Parathyroid adenoma (tissue), 2 donors: ENCODE measurements at regions not wholly inside any gene's neighbourhood (a gene's known extent, or its start where the extent isn't known, plus 50 kb on each side); places are given as distances from the start of the nearest gene placed in this dataset.

Source experiments
- H2AFZ ChIP-seq: fragments of 300-600 bp; sonication (generic); one replicate; pipeline ENCODE4 v1.7.0; 2017; ENCODE audit warnings: antibody characterized with exemption, mild to moderate bottlenecking
- H3K27ac ChIP-seq: fragments of 300-600 bp; sonication (generic); one replicate; pipeline ENCODE4 v1.7.0; 2017
- H3K27me3 ChIP-seq: fragments of 300-600 bp; sonication (generic); one replicate; pipeline ENCODE4 v1.7.0; 2017; ENCODE audit warnings: low read length; ENCODE audit not compliant: control insufficient read depth, insufficient read depth
- H3K36me3 ChIP-seq: fragments of 300-600 bp; sonication (generic); one replicate; pipeline ENCODE4 v1.7.0; 2017; ENCODE audit warnings: low read length; ENCODE audit not compliant: control insufficient read depth, insufficient read depth
- H3K4me1 ChIP-seq: fragments of 300-600 bp; sonication (generic); one replicate; pipeline ENCODE4 v1.7.0; 2017; ENCODE audit warnings: control low read depth
- H3K4me2 ChIP-seq: fragments of 300-600 bp; sonication (generic); one replicate; pipeline ENCODE4 v1.7.0; 2017; ENCODE audit warnings: low read length
- H3K4me3 ChIP-seq: fragments of 300-600 bp; sonication (generic); one replicate; pipeline ENCODE4 v1.7.0; 2017; ENCODE audit warnings: low read depth, low read length
- H3K79me2 ChIP-seq: fragments of 300-600 bp; sonication (generic); one replicate; pipeline ENCODE4 v1.7.0; 2017; ENCODE audit warnings: control low read depth
- H3K9ac ChIP-seq: fragments of 300-600 bp; sonication (generic); one replicate; pipeline ENCODE4 v1.7.0; 2017; ENCODE audit warnings: mild to moderate bottlenecking
- H3K9me3 ChIP-seq: fragments of 300-600 bp; sonication (generic); one replicate; pipeline ENCODE4 v1.7.0; 2017; ENCODE audit warnings: low read length; ENCODE audit not compliant: control insufficient read depth
- CTCF ChIP-seq: fragments of 300-600 bp; sonication (generic); IDR thresholded peaks from one replicate; pipeline ENCODE4 v1.7.0; 2017; ENCODE audit warnings: antibody characterized with exemption, mild to moderate bottlenecking
- donor health status: primary hyperparathyroidism.

DNA sequence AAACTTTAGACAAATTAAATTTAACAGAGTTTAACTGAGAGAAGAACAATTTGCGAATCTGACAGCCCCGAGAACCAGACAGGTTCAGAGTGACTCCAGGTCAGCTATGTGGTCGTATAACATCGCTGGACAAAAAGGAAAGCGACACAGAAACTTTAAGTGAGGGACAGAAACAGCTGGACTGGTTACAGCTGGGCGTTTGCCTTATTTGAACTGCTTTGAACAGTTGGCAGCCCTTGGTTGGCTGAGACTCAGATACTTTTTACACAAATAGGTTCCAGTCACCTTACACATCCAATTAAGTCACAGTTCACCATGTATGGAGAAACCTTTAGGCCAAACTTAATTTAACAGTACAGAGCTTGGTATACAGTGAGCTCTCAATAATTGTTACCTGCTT is 436.9 kb downstream of the GUCY1A2 start:
- Histone ChIP-seq H3K36me3 (no peaks in the 10 kb centered on the region), H2AFZ (no peak overlapping the region), H3K79me2 (no peaks in the 10 kb centered on the region), H3K27ac (no peak overlapping the region), H3K9ac (no peak overlapping the region), H3K4me1 (no peaks in the 10 kb centered on the region), H3K9me3 (no peaks in the 10 kb centered on the region), H3K4me3 (no peak overlapping the region), H3K27me3 (no peaks in the 10 kb centered on the region), H3K4me2 (no peak overlapping the region)
- TF ChIP-seq CTCF: no peak

DNA sequence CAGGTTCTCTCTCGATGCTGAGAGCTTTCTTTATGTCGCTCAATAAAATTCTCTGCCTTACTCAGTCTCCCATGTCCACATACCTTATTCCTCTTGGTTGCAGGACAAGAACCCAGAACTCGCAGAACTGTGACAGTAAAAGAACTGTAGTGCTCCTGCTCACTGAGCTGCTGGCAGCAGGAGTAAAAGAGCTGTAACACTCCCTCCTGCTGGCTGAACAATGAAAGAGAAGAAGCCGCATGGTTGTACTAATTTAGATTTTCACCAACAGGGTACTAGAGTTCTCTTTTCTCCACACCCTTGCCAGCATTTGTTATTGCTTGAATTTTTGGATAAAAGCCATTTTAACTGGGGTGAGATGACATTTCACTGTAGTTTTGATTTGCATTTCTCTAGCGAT is 433.2 kb downstream of the GUCY1A2 start:
- TF ChIP-seq CTCF: no peak
- no peak overlapping the region for H3K27ac ChIP-seq
- H3K36me3 ChIP-seq: no peaks in the 10 kb centered on the region
- no peak overlapping the region for H3K4me2 ChIP-seq
- H3K4me3 ChIP-seq: no peak overlapping the region
- H3K4me1 ChIP-seq: no peaks in the 10 kb centered on the region
- no peaks in the 10 kb centered on the region for H3K9me3 ChIP-seq
- no peaks in the 10 kb centered on the region for H3K79me2 ChIP-seq
- no peak overlapping the region for H2AFZ ChIP-seq
- no peaks in the 10 kb centered on the region for H3K27me3 ChIP-seq
- no peak overlapping the region for H3K9ac ChIP-seq

- Histone ChIP-seq H3K79me2 (no peaks in the 10 kb centered on the region), H3K27me3 (no peaks in the 10 kb centered on the region), H3K4me1 (no peaks in the 10 kb centered on the region), H3K27ac (no peak overlapping the region), H2AFZ (no peak overlapping the region), H3K4me3 (no peak overlapping the region), H3K36me3 (no peaks in the 10 kb centered on the region), H3K9me3 (no peaks in the 10 kb centered on the region), H3K9ac (no peak overlapping the region), H3K4me2 (no peak overlapping the region)
- TF ChIP-seq CTCF: no peak
Observed at GRCh38 chr11:106594751-106595351, 423.4 kb downstream of the GUCY1A2 start.

- no peak overlapping the region for H2AFZ ChIP-seq
- no peaks in the 10 kb centered on the region for H3K9me3 ChIP-seq
- no peaks in the 10 kb centered on the region for H3K27me3 ChIP-seq
- H3K27ac ChIP-seq: no peak overlapping the region
- no peaks in the 10 kb centered on the region for H3K79me2 ChIP-seq
- no peak overlapping the region for H3K9ac ChIP-seq
- TF ChIP-seq CTCF: no peak
- no peaks in the 10 kb centered on the region for H3K36me3 ChIP-seq
- no peaks in the 10 kb centered on the region for H3K4me1 ChIP-seq
- no peak overlapping the region for H3K4me3 ChIP-seq
- no peak overlapping the region for H3K4me2 ChIP-seq
Observed at GRCh38 chr11:106601684-106602297, 416.5 kb downstream of the GUCY1A2 start.

DNA sequence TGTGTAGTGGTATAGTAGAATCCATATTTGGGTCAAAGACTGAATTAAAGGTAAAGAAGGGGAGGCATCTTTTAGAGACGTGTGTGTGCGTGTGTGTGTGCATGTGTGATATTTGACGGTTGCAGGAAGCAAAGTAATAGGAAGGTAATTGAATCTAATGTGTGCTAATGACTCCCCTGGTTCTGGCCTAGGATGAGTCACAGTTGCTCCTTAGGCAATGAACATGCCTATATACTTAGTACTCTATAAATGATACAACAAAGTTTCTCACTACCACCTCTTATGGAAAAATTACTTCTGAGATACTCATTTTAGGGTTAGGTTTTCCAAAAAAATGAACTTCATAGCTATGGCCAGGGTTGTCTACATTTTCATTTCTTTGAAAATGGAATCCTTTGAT is 409.6 kb downstream of the GUCY1A2 start:
- Histone ChIP-seq H3K27ac (no peak overlapping the region), H3K36me3 (no peaks in the 10 kb centered on the region), H3K4me3 (no peak overlapping the region), H2AFZ (no peak overlapping the region), H3K79me2 (no peaks in the 10 kb centered on the region), H3K9me3 (no peaks in the 10 kb centered on the region), H3K4me1 (no peaks in the 10 kb centered on the region), H3K9ac (no peak overlapping the region), H3K4me2 (no peak overlapping the region), H3K27me3 (no peaks in the 10 kb centered on the region)
- no peak for TF ChIP-seq CTCF
